Heart left ventricle (tissue), 13 donors: ENCODE measurements at regions not wholly inside any gene's neighbourhood (a gene's known extent, or its start where the extent isn't known, plus 50 kb on each side); places are given as distances from the start of the nearest gene placed in this dataset.

Source experiments
- CTCF ChIP-seq, 12 donors: fragments of 200-600 bp; sonication (generic) in 4 of 12; IDR thresholded peaks; one replicate each; pipeline versions ENCODE4 v1.5.0 to v1.8.0; 2018 to 2022; ENCODE audit warnings: antibody characterized with exemption in 12 of 12, mild to moderate bottlenecking in 5 of 12
- POLR2A ChIP-seq, 2 donors: fragments of 450-650 bp; IDR thresholded peaks; one replicate each; pipeline ENCODE4 v1.6.1; 2017; ENCODE audit warnings: antibody characterized with exemption in 2 of 2, mild to moderate bottlenecking in 2 of 2, moderate library complexity in 2 of 2
- donor health status: ischemic (EF 13 %, LVEDD 7.1; RV severe dilation, severe dysfunction).
- donor health status: DM: no; HTN: yes; CAD: no.
- donor health status: DM: no; HTN: no; CAD: no.
- donor health status: ischemic (EF 25% LVEDD 6.9; RV normal size, moderate dysfunction).
- donor health status: ischemic (EF 25% LVEDD 5.7; RV mildly dilated, moderate dysfunction).
- donor health status: ischemic (EF 35%, LVEDD 5.7; RV mildly dilated, moderate dysfunction).
- donor health status: nonischemic (EF 11% LVEDD 7.7; RV severe dilation, severe dysfunction).
- donor health status: DM: yes; HTN: yes; CAD: no.
- donor health status: PGD.
- donor health status: ischemic (EF 29% LVEDD 5.4; RV normal size, mild dysfunction).
- donor health status: nonischemic (EF 23%, LVEDD 6.1; RV moderate dilation, normal function).

- TF ChIP-seq CTCF (IDR thresholded peaks at IDR 0.05) (no peak), POLR2A (IDR thresholded peaks at IDR 0.05) (no peak)
Observed at GRCh38 chr9:135419106-135419505, 60.5 kb upstream of the PPP1R26 start.
